ENCODE measurements at regions not wholly inside any gene's neighbourhood (a gene's known extent, or its start where the extent isn't known, plus 50 kb on each side); places are given as distances from the start of the nearest gene placed in this dataset.

DNA sequence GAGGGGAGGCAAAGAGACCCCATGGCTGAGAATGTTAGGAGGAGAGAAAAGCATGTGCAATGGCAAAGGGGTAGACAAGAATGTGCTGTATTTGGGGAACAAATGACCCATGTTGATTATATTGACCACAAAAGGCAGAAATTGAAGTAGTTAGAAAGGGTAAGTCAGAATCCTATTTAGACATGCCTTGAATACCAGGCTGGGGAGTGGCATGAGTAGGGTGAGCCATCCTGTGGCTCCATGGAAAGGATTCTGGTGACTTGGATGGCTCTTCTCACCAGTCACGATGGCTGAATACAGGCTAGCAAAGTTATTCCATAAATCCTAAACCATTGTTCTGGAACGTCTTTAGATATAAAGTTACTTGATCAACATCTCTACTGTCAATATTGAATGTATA is 73.4 kb upstream of the MEF2C start:
- intact Hi-C loops (cut with DNase I), result no loop called here
- Histone ChIP-seq H3K4me3 (ENCODE audit: low read length in 3 of 3) (no peak overlapping the region), H3K9ac (ENCODE audit: low read length in 3 of 3) (no peak overlapping the region), H3K9me3 (ENCODE audit: control insufficient read depth in 2 of 3, insufficient read depth in 1 of 3, low read length in 3 of 3) (no peaks in the 10 kb centered on the region), H3K27ac (ENCODE audit: low read depth in 2 of 2, low read length in 2 of 2) (no peak overlapping the region), H3K27me3 (ENCODE audit: control insufficient read depth, insufficient read depth, low read length) (no peaks in the 10 kb centered on the region), H3K4me1 (ENCODE audit: control insufficient read depth in 2 of 3, insufficient read depth in 2 of 3, low read depth in 1 of 3, low read length in 3 of 3) (no peaks in the 10 kb centered on the region), H3K36me3 (ENCODE audit: control insufficient read depth in 2 of 3, insufficient read depth in 3 of 3, low read length in 3 of 3) (no peaks in the 10 kb centered on the region)
- TF ChIP-seq, protein P1, sequence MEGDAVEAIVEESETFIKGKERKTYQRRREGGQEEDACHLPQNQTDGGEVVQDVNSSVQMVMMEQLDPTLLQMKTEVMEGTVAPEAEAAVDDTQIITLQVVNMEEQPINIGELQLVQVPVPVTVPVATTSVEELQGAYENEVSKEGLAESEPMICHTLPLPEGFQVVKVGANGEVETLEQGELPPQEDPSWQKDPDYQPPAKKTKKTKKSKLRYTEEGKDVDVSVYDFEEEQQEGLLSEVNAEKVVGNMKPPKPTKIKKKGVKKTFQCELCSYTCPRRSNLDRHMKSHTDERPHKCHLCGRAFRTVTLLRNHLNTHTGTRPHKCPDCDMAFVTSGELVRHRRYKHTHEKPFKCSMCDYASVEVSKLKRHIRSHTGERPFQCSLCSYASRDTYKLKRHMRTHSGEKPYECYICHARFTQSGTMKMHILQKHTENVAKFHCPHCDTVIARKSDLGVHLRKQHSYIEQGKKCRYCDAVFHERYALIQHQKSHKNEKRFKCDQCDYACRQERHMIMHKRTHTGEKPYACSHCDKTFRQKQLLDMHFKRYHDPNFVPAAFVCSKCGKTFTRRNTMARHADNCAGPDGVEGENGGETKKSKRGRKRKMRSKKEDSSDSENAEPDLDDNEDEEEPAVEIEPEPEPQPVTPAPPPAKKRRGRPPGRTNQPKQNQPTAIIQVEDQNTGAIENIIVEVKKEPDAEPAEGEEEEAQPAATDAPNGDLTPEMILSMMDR (IDR thresholded peaks at IDR 0.05; ENCODE audit: borderline replicate concordance, extremely low read depth, insufficient read depth), result no peak
- no peak for DNase-seq
- no peak for FAIRE-seq

DNA sequence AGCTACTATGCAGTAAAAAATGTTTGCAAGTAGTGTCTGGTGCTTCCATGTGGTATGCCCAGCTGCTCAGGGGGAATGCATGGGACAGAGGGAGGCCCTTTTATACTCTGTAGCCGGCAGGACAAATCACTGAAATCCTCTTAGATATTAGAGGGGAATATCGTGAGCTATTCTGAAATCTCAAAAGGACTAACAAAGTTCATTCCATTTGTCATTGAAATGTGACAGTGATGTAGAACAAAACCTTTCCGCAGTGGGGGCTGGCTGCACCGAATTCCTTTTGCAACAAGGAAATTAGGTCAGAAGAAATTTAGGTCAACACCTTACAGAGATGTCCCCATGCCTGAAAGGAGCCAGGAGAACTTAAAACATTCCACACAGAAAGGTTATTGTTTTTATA is 72.4 kb upstream of the MEF2C start:
- Histone ChIP-seq H3K27ac (ENCODE audit: low read depth in 2 of 2, low read length in 2 of 2) (no peak overlapping the region), H3K4me1 (ENCODE audit: control insufficient read depth in 2 of 3, insufficient read depth in 2 of 3, low read depth in 1 of 3, low read length in 3 of 3) (no peaks in the 10 kb centered on the region), H3K36me3 (ENCODE audit: control insufficient read depth in 2 of 3, insufficient read depth in 3 of 3, low read length in 3 of 3) (no peaks in the 10 kb centered on the region), H3K27me3 (ENCODE audit: control insufficient read depth, insufficient read depth, low read length) (no peaks in the 10 kb centered on the region), H3K9ac (ENCODE audit: low read length in 3 of 3) (no peak overlapping the region), H3K9me3 (ENCODE audit: control insufficient read depth in 2 of 3, insufficient read depth in 1 of 3, low read length in 3 of 3) (no peaks in the 10 kb centered on the region), H3K4me3 (ENCODE audit: low read length in 3 of 3) (no peak overlapping the region)
- intact Hi-C loops (cut with DNase I), result no loop called here
- TF ChIP-seq, protein P1 (IDR thresholded peaks at IDR 0.05; ENCODE audit: borderline replicate concordance, extremely low read depth, insufficient read depth), result no peak
- FAIRE-seq, result no peak
- DNase-seq, result no peak

- H3K9ac ChIP-seq (ENCODE audit: low read length in 3 of 3), result no peak overlapping the region
- intact Hi-C loops (cut with DNase I), result no loop called here
- H3K27ac ChIP-seq (ENCODE audit: low read depth in 2 of 2, low read length in 2 of 2), result no peak overlapping the region
- H3K27me3 ChIP-seq (ENCODE audit: control insufficient read depth, insufficient read depth, low read length), result no peaks in the 10 kb centered on the region
- FAIRE-seq, result no peak
- H3K4me1 ChIP-seq (ENCODE audit: control insufficient read depth in 2 of 3, insufficient read depth in 2 of 3, low read depth in 1 of 3, low read length in 3 of 3), result no peaks in the 10 kb centered on the region
- no peak overlapping the region for H3K4me3 ChIP-seq (ENCODE audit: low read length in 3 of 3)
- no peaks in the 10 kb centered on the region for H3K36me3 ChIP-seq (ENCODE audit: control insufficient read depth in 2 of 3, insufficient read depth in 3 of 3, low read length in 3 of 3)
- H3K9me3 ChIP-seq (ENCODE audit: control insufficient read depth in 2 of 3, insufficient read depth in 1 of 3, low read length in 3 of 3), result no peaks in the 10 kb centered on the region
- no peak for DNase-seq
- TF ChIP-seq, protein P1 (IDR thresholded peaks at IDR 0.05; ENCODE audit: borderline replicate concordance, extremely low read depth, insufficient read depth), result no peak
Observed at GRCh38 chr5:88954511-88954910, 71.5 kb upstream of the MEF2C start.

GRCh38 chr5:88952996-88953643 is 70.1 kb upstream of the MEF2C start:
- TF ChIP-seq, protein P1 (IDR thresholded peaks at IDR 0.05; ENCODE audit: borderline replicate concordance, extremely low read depth, insufficient read depth), result no peak
- FAIRE-seq (no peak), DNase-seq (no peak)
- Histone ChIP-seq H3K27me3 (ENCODE audit: control insufficient read depth, insufficient read depth, low read length) (no peaks in the 10 kb centered on the region), H3K4me1 (ENCODE audit: control insufficient read depth in 2 of 3, insufficient read depth in 2 of 3, low read depth in 1 of 3, low read length in 3 of 3) (no peaks in the 10 kb centered on the region), H3K27ac (ENCODE audit: low read depth in 2 of 2, low read length in 2 of 2) (no peak overlapping the region), H3K9ac (ENCODE audit: low read length in 3 of 3) (no peak overlapping the region), H3K4me3 (ENCODE audit: low read length in 3 of 3) (no peak overlapping the region), H3K9me3 (ENCODE audit: control insufficient read depth in 2 of 3, insufficient read depth in 1 of 3, low read length in 3 of 3) (no peaks in the 10 kb centered on the region), H3K36me3 (ENCODE audit: control insufficient read depth in 2 of 3, insufficient read depth in 3 of 3, low read length in 3 of 3) (no peaks in the 10 kb centered on the region)
- intact Hi-C loops (cut with DNase I), result no loop called here
